Calu3 (cell line): ENCODE measurements at regions not wholly inside any gene's neighbourhood (a gene's known extent, or its start where the extent isn't known, plus 50 kb on each side); places are given as distances from the start of the nearest gene placed in this dataset.

ENCODE experiments used
- BruUV-seq: library from RNA; stranded (reverse); fragments of 400-500 nt; replicated peaks from 2 replicates; lab custom pipeline; 2021; lab: Mats Ljungman, UMichigan
- CTCF ChIA-PET: fragments of 300-600 bp; sonication (Branson Sonifier 250); formaldehyde crosslinking; loops from one replicate; lab custom pipeline; 2022; ENCODE audit warnings: antibody characterized with exemption; lab: Charles Lee
- DNase-seq: peaks from one replicate; pipeline ENCODE4 v3.0.0; 2022
- H3K27ac Mint-ChIP-seq: one replicate; pipeline ENCODE4 v1.8.0; 2022; ENCODE audit warnings: mixed read lengths; ENCODE audit not compliant: unreplicated experiment
- H3K27me3 Mint-ChIP-seq: one replicate; pipeline ENCODE4 v1.8.0; 2022; ENCODE audit warnings: mixed read lengths; ENCODE audit not compliant: unreplicated experiment
- H3K36me3 Mint-ChIP-seq: one replicate; pipeline ENCODE4 v1.8.0; 2022; ENCODE audit warnings: mild to moderate bottlenecking, moderate library complexity, mixed read lengths; ENCODE audit not compliant: insufficient read depth, unreplicated experiment
- H3K4me1 Mint-ChIP-seq: one replicate; pipeline ENCODE4 v1.8.0; 2022; ENCODE audit warnings: mild to moderate bottlenecking, low read depth, mixed read lengths; ENCODE audit not compliant: unreplicated experiment
- H3K4me3 Mint-ChIP-seq: one replicate; pipeline ENCODE4 v1.8.0; 2022; ENCODE audit warnings: mild to moderate bottlenecking, low read depth, moderate library complexity, mixed read lengths; ENCODE audit not compliant: unreplicated experiment
- H3K9me3 Mint-ChIP-seq: one replicate; pipeline ENCODE4 v1.8.0; 2022; ENCODE audit warnings: low read depth, mixed read lengths; ENCODE audit not compliant: unreplicated experiment
- CTCF ChIP-seq: fragments of 200-600 bp; IDR thresholded peaks from one replicate; pipeline ENCODE4 v1.8.0; 2022; ENCODE audit warnings: antibody characterized with exemption; ENCODE audit not compliant: unreplicated experiment
- intact Hi-C: fragments of 100-400 bp; cut with micrococcal nuclease; formaldehyde crosslinking; loops from one replicate; pipeline ENCODE4 v1.10.0; 2022; ENCODE audit not compliant: unreplicated experiment

GRCh38 chr17:77332034-77332971 lies 191.5 kb downstream of the SEC14L1 start:
- intact Hi-C loops, result loop anchor here (5.0 to 10.0 kb wide), 2 partner anchors 122 to 165 kb away; no protein-coding TSS in a partner anchor
- no peak for DNase-seq
- peak overlapping the region; percentile 66 for H3K4me3 Mint-ChIP-seq

GRCh38 chr17:77332981-77333685 lies 192.4 kb downstream of the SEC14L1 start:
- peaks cover 41% of the 10 kb centered on the region for H3K36me3 Mint-ChIP-seq
- CTCF ChIA-PET, result interaction anchor here (1.3 kb wide), 1 partner anchor 162 kb away, joined by 4 read pairs; no protein-coding TSS in a partner anchor
- no peaks in the 10 kb centered on the region for H3K27me3 Mint-ChIP-seq
- H3K4me3 Mint-ChIP-seq, result peak overlapping the region; percentile 66
- H3K9me3 Mint-ChIP-seq, result no peaks in the 10 kb centered on the region
- peaks cover 51% of the 10 kb centered on the region for H3K4me1 Mint-ChIP-seq
- BruUV-seq, result no TSS peak
- DNase-seq, result no peak
- peak overlapping the region; percentile 77 for H3K27ac Mint-ChIP-seq
- TF ChIP-seq CTCF, result no peak
- intact Hi-C loops, result loop anchor here (5.0 to 10.0 kb wide), 2 partner anchors 122 to 164 kb away; no protein-coding TSS in a partner anchor

More at GRCh38 chr17:77332034-77332971, 191.5 kb downstream of the SEC14L1 start:
- Mint-ChIP-seq H3K27ac (peak overlapping the region; percentile 77), H3K4me1 (peaks cover 59% of the 10 kb centered on the region), H3K27me3 (no peaks in the 10 kb centered on the region), H3K9me3 (no peaks in the 10 kb centered on the region), H3K36me3 (peaks cover 42% of the 10 kb centered on the region)
- no TSS peak for BruUV-seq
- CTCF ChIA-PET, result interaction anchor here (0.7 to 1.3 kb wide), 5 partner anchors 45 to 163 kb away, joined by 3 to 8 read pairs (median 4); no protein-coding TSS in a partner anchor
- no peak for TF ChIP-seq CTCF

- intact Hi-C loops, result loop anchor here (10.0 kb wide), 1 partner anchor 118 kb away; no protein-coding TSS in a partner anchor
- no peaks in the 10 kb centered on the region for H3K9me3 Mint-ChIP-seq
- CTCF ChIA-PET, result no interaction called here
Measured at GRCh38 chr17:77337150-77337549, 196.4 kb downstream of the SEC14L1 start.

More at GRCh38 chr17:77337150-77337549, 196.4 kb downstream of the SEC14L1 start:
- no peak for TF ChIP-seq CTCF
- H3K4me1 Mint-ChIP-seq, result peaks cover 38% of the 10 kb centered on the region
- BruUV-seq, result no TSS peak
- no peak for DNase-seq
- no peaks in the 10 kb centered on the region for H3K27me3 Mint-ChIP-seq
- H3K27ac Mint-ChIP-seq, result no peak overlapping the region
- no peak overlapping the region for H3K4me3 Mint-ChIP-seq
- peaks cover 43% of the 10 kb centered on the region for H3K36me3 Mint-ChIP-seq
